H1 (cell line): ENCODE measurements at regions not wholly inside any gene's neighbourhood (a gene's known extent, or its start where the extent isn't known, plus 50 kb on each side); places are given as distances from the start of the nearest gene placed in this dataset.

Experiments
- EP300 ChIP-seq, 2 experiments: IDR thresholded peaks; 1 replicate in 1 of 2; 2 replicates in 1 of 2; pipeline ENCODE4 v1.6.1; 2011 to 2012; ENCODE audit warnings: low read depth in 2 of 2, low read length in 2 of 2, mild to moderate bottlenecking in 2 of 2, borderline replicate concordance in 1 of 2, inconsistent platforms in 1 of 2, moderate library complexity in 1 of 2
- POU5F1 ChIP-seq: IDR thresholded peaks from 2 replicates; pipeline ENCODE4 v1.6.1; 2011; ENCODE audit warnings: low read depth, mild to moderate bottlenecking, low read length, moderate library complexity
- RFX5 ChIP-seq: IDR thresholded peaks from 2 replicates; pipeline ENCODE4 v1.6.1; 2011; ENCODE audit warnings: low read depth, low read length, improper control_type of control experiment, borderline replicate concordance
- TCF12 ChIP-seq: IDR thresholded peaks from 2 replicates; pipeline ENCODE4 v1.6.1; 2011; ENCODE audit warnings: low read depth, mild to moderate bottlenecking, low read length
- TF ChIP-seq, protein P1 (sequence below): fragments of 300-600 bp; sonication (generic); IDR thresholded peaks from 2 replicates; pipeline ENCODE4 v1.7.1; 2012; ENCODE audit warnings: low read length, moderate library complexity, mild to moderate bottlenecking, inconsistent platforms; ENCODE audit not compliant: insufficient replicate concordance
- TF ChIP-seq, protein P2 (sequence below), 3 experiments: IDR thresholded peaks; 1 replicate in 2 of 3; 2 replicates in 1 of 3; pipeline versions ENCODE4 v1.5.1 to v1.6.1; 2011; ENCODE audit warnings: low read length in 3 of 3, mild to moderate bottlenecking in 3 of 3, inconsistent platforms in 2 of 3, low read depth in 1 of 3, moderate library complexity in 1 of 3; ENCODE audit not compliant: insufficient read depth in 1 of 3; ENCODE audit errors: control extremely low read depth in 1 of 3
- TF ChIP-seq, protein P3 (sequence below): IDR thresholded peaks from 2 replicates; pipeline ENCODE4 v1.6.1; 2012; ENCODE audit warnings: low read length, inconsistent platforms

DNA sequence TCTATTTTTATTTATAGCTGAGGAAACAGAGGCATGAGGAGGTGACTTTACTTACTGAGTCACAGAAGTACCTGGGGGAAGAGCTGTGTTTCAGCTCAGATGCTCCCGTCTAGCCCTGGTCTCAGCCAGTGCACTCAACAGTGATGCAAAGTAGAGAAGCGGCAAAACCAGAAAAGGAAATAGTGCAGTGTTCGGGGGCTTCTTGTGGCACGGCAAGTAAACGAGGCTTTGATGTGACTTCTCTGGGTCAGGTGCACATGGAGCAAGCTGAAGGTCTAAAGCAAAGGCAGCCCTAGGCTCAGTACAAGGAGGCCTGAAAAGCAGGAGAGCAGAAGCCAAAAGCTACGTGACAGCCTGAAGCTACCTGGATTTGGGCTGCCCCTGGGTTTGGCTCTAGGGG, 526.7 kb upstream of the ADAMTS16 start (continued):
- TF ChIP-seq, protein P1, sequence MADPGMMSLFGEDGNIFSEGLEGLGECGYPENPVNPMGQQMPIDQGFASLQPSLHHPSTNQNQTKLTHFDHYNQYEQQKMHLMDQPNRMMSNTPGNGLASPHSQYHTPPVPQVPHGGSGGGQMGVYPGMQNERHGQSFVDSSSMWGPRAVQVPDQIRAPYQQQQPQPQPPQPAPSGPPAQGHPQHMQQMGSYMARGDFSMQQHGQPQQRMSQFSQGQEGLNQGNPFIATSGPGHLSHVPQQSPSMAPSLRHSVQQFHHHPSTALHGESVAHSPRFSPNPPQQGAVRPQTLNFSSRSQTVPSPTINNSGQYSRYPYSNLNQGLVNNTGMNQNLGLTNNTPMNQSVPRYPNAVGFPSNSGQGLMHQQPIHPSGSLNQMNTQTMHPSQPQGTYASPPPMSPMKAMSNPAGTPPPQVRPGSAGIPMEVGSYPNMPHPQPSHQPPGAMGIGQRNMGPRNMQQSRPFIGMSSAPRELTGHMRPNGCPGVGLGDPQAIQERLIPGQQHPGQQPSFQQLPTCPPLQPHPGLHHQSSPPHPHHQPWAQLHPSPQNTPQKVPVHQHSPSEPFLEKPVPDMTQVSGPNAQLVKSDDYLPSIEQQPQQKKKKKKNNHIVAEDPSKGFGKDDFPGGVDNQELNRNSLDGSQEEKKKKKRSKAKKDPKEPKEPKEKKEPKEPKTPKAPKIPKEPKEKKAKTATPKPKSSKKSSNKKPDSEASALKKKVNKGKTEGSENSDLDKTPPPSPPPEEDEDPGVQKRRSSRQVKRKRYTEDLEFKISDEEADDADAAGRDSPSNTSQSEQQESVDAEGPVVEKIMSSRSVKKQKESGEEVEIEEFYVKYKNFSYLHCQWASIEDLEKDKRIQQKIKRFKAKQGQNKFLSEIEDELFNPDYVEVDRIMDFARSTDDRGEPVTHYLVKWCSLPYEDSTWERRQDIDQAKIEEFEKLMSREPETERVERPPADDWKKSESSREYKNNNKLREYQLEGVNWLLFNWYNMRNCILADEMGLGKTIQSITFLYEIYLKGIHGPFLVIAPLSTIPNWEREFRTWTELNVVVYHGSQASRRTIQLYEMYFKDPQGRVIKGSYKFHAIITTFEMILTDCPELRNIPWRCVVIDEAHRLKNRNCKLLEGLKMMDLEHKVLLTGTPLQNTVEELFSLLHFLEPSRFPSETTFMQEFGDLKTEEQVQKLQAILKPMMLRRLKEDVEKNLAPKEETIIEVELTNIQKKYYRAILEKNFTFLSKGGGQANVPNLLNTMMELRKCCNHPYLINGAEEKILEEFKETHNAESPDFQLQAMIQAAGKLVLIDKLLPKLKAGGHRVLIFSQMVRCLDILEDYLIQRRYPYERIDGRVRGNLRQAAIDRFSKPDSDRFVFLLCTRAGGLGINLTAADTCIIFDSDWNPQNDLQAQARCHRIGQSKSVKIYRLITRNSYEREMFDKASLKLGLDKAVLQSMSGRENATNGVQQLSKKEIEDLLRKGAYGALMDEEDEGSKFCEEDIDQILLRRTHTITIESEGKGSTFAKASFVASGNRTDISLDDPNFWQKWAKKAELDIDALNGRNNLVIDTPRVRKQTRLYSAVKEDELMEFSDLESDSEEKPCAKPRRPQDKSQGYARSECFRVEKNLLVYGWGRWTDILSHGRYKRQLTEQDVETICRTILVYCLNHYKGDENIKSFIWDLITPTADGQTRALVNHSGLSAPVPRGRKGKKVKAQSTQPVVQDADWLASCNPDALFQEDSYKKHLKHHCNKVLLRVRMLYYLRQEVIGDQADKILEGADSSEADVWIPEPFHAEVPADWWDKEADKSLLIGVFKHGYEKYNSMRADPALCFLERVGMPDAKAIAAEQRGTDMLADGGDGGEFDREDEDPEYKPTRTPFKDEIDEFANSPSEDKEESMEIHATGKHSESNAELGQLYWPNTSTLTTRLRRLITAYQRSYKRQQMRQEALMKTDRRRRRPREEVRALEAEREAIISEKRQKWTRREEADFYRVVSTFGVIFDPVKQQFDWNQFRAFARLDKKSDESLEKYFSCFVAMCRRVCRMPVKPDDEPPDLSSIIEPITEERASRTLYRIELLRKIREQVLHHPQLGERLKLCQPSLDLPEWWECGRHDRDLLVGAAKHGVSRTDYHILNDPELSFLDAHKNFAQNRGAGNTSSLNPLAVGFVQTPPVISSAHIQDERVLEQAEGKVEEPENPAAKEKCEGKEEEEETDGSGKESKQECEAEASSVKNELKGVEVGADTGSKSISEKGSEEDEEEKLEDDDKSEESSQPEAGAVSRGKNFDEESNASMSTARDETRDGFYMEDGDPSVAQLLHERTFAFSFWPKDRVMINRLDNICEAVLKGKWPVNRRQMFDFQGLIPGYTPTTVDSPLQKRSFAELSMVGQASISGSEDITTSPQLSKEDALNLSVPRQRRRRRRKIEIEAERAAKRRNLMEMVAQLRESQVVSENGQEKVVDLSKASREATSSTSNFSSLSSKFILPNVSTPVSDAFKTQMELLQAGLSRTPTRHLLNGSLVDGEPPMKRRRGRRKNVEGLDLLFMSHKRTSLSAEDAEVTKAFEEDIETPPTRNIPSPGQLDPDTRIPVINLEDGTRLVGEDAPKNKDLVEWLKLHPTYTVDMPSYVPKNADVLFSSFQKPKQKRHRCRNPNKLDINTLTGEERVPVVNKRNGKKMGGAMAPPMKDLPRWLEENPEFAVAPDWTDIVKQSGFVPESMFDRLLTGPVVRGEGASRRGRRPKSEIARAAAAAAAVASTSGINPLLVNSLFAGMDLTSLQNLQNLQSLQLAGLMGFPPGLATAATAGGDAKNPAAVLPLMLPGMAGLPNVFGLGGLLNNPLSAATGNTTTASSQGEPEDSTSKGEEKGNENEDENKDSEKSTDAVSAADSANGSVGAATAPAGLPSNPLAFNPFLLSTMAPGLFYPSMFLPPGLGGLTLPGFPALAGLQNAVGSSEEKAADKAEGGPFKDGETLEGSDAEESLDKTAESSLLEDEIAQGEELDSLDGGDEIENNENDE = no peak
- TF ChIP-seq, protein P2, sequence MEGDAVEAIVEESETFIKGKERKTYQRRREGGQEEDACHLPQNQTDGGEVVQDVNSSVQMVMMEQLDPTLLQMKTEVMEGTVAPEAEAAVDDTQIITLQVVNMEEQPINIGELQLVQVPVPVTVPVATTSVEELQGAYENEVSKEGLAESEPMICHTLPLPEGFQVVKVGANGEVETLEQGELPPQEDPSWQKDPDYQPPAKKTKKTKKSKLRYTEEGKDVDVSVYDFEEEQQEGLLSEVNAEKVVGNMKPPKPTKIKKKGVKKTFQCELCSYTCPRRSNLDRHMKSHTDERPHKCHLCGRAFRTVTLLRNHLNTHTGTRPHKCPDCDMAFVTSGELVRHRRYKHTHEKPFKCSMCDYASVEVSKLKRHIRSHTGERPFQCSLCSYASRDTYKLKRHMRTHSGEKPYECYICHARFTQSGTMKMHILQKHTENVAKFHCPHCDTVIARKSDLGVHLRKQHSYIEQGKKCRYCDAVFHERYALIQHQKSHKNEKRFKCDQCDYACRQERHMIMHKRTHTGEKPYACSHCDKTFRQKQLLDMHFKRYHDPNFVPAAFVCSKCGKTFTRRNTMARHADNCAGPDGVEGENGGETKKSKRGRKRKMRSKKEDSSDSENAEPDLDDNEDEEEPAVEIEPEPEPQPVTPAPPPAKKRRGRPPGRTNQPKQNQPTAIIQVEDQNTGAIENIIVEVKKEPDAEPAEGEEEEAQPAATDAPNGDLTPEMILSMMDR (IDR thresholded peaks at IDR 0.05; ENCODE audit: control extremely low read depth in 1 of 3, insufficient read depth in 1 of 3, low read depth in 1 of 3, low read length in 3 of 3) = no peak
- TF ChIP-seq, protein P3, sequence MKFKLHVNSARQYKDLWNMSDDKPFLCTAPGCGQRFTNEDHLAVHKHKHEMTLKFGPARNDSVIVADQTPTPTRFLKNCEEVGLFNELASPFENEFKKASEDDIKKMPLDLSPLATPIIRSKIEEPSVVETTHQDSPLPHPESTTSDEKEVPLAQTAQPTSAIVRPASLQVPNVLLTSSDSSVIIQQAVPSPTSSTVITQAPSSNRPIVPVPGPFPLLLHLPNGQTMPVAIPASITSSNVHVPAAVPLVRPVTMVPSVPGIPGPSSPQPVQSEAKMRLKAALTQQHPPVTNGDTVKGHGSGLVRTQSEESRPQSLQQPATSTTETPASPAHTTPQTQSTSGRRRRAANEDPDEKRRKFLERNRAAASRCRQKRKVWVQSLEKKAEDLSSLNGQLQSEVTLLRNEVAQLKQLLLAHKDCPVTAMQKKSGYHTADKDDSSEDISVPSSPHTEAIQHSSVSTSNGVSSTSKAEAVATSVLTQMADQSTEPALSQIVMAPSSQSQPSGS = no peak
- TF ChIP-seq POU5F1 (no peak), EP300 (IDR thresholded peaks at IDR 0.05; ENCODE audit: borderline replicate concordance in 1 of 2, low read depth in 2 of 2, low read length in 2 of 2) (no peak), TCF12 (no peak), RFX5 (no peak)
